ENCODE measurements at regions not wholly inside any gene's neighbourhood (a gene's known extent, or its start where the extent isn't known, plus 50 kb on each side); places are given as distances from the start of the nearest gene placed in this dataset.
"Not testable (repeated sequence)": the region's sequence is repeated elsewhere in the genome, so short reads cannot be mapped to it uniquely, and the experiment has no call there.

- DNase-seq (ENCODE audit: low read depth in 2 of 2) = no peak
These were observed 52.7 kb downstream of the KCNA5 start for GRCh38 chr12:5096241-5096924.

- DNase-seq (ENCODE audit: low read depth in 2 of 2) = no peak
These were observed 54.1 kb downstream of the KCNA5 start for GRCh38 chr12:5097786-5098185.

GRCh38 chr12:5099136-5099535 lies 55.5 kb downstream of the KCNA5 start:
- no peak for DNase-seq (ENCODE audit: low read depth in 2 of 2)

GRCh38 chr12:5099591-5099990 lies 55.9 kb downstream of the KCNA5 start:
- DNase-seq (ENCODE audit: low read depth in 2 of 2) = no peak

- DNase-seq (ENCODE audit: low read depth in 2 of 2) = no peak
These were observed 58.0 kb downstream of the KCNA5 start for GRCh38 chr12:5101686-5102085.

GRCh38 chr12:5102261-5102789 lies 58.6 kb downstream of the KCNA5 start:
- no peak for DNase-seq (ENCODE audit: low read depth in 2 of 2)

GRCh38 chr12:5102806-5103205 lies 59.1 kb downstream of the KCNA5 start:
- no peak for DNase-seq (ENCODE audit: low read depth in 2 of 2)

GRCh38 chr12:5110345-5110744 lies 66.7 kb downstream of the KCNA5 start:
- DNase-seq (ENCODE audit: low read depth in 2 of 2) = no peak

GRCh38 chr12:5114436-5114835 lies 70.8 kb downstream of the KCNA5 start:
- no peak for DNase-seq (ENCODE audit: low read depth in 2 of 2)

- DNase-seq (ENCODE audit: low read depth in 2 of 2) = not testable (repeated sequence)
These were observed 78.1 kb downstream of the KCNA5 start for GRCh38 chr12:5121784-5122183.

- DNase-seq (ENCODE audit: low read depth in 2 of 2) = not testable (repeated sequence)
These were observed 78.7 kb downstream of the KCNA5 start for GRCh38 chr12:5122256-5122831.

GRCh38 chr12:5123921-5124320 lies 80.2 kb downstream of the KCNA5 start:
- no peak for DNase-seq (ENCODE audit: low read depth in 2 of 2)

GRCh38 chr12:5124401-5124800 lies 80.7 kb downstream of the KCNA5 start:
- no peak for DNase-seq (ENCODE audit: low read depth in 2 of 2)

- DNase-seq (ENCODE audit: low read depth in 2 of 2) = no peak
These were observed 91.3 kb downstream of the KCNA5 start for GRCh38 chr12:5134861-5135525.

GRCh38 chr12:5138256-5138655 lies 94.6 kb downstream of the KCNA5 start:
- DNase-seq (ENCODE audit: low read depth in 2 of 2) = no peak

- DNase-seq (ENCODE audit: low read depth in 2 of 2) = no peak
These were observed 95.2 kb downstream of the KCNA5 start for GRCh38 chr12:5138845-5139244.

- DNase-seq (ENCODE audit: low read depth in 2 of 2) = no peak
These were observed 96.1 kb downstream of the KCNA5 start for GRCh38 chr12:5139751-5140150.

GRCh38 chr12:5140190-5140589 lies 96.5 kb downstream of the KCNA5 start:
- no peak for DNase-seq (ENCODE audit: low read depth in 2 of 2)

GRCh38 chr12:5148880-5149279 lies 105.2 kb downstream of the KCNA5 start:
- DNase-seq (ENCODE audit: low read depth in 2 of 2) = no peak

GRCh38 chr12:5154091-5154490 lies 110.4 kb downstream of the KCNA5 start:
- DNase-seq (ENCODE audit: low read depth in 2 of 2) = no peak

- DNase-seq (ENCODE audit: low read depth in 2 of 2) = no peak
These were observed 112.2 kb downstream of the KCNA5 start for GRCh38 chr12:5155866-5156265.

- no peak for DNase-seq (ENCODE audit: low read depth in 2 of 2)
These were observed 117.1 kb downstream of the KCNA5 start for GRCh38 chr12:5160827-5161226.

GRCh38 chr12:5163661-5164060 lies 120.0 kb downstream of the KCNA5 start:
- DNase-seq (ENCODE audit: low read depth in 2 of 2) = no peak
